H1 (cell line): ENCODE measurements at regions not wholly inside any gene's neighbourhood (a gene's known extent, or its start where the extent isn't known, plus 50 kb on each side); places are given as distances from the start of the nearest gene placed in this dataset.

ENCODE experiments used
- CHD7 ChIP-seq: fragments of 300-600 bp; sonication (generic); IDR thresholded peaks from 2 replicates; pipeline ENCODE4 v1.7.1; 2012; ENCODE audit warnings: low read length, moderate library complexity, mild to moderate bottlenecking, inconsistent platforms; ENCODE audit not compliant: insufficient replicate concordance
- CREB1 ChIP-seq: IDR thresholded peaks from 2 replicates; pipeline ENCODE4 v1.6.1; 2012; ENCODE audit warnings: inconsistent platforms
- CTCF ChIP-seq, 3 experiments: IDR thresholded peaks; 1 replicate in 2 of 3; 2 replicates in 1 of 3; pipeline versions ENCODE4 v1.5.1 to v1.6.1; 2011; ENCODE audit warnings: low read length in 3 of 3, mild to moderate bottlenecking in 3 of 3, inconsistent platforms in 2 of 3, low read depth in 1 of 3, moderate library complexity in 1 of 3; ENCODE audit not compliant: insufficient read depth in 1 of 3; ENCODE audit errors: control extremely low read depth in 1 of 3
- EP300 ChIP-seq, 2 experiments: IDR thresholded peaks; 1 replicate in 1 of 2; 2 replicates in 1 of 2; pipeline ENCODE4 v1.6.1; 2011 to 2012; ENCODE audit warnings: low read depth in 2 of 2, low read length in 2 of 2, mild to moderate bottlenecking in 2 of 2, borderline replicate concordance in 1 of 2, inconsistent platforms in 1 of 2, moderate library complexity in 1 of 2
- EZH2 ChIP-seq: fragments of 200-600 bp; sonication (generic); IDR thresholded peaks from 2 replicates; pipeline ENCODE4 v1.7.1; 2012; ENCODE audit warnings: low read depth, mild to moderate bottlenecking, moderate library complexity, low read length, inconsistent platforms; ENCODE audit not compliant: severe bottlenecking
- HDAC6 ChIP-seq: IDR thresholded peaks from one replicate; pipeline ENCODE4 v1.7.1; 2012; ENCODE audit warnings: low read depth, mild to moderate bottlenecking, inconsistent platforms, low read length, moderate library complexity

DNA sequence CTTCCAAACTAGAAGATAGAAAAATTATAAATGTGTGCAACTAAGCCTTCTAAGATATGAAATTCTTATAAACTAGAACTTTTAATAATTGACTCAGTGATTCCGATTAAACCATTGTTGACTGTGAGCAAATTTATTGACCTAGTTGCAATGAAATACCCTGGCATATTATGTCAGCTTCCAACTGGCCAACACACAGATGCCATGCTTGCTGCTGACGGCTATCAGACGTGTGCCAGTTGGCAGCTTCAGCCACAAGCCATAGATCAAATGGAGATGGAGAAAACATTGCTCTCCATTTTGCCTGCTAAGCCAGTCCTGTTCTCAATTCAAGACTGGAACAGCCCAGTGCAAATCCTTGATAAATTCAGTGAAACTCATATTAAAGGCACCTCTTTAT lies 101.7 kb upstream of the HDGFL1 start:
- TF ChIP-seq EZH2 (no peak), CHD7 (no peak), CREB1 (no peak), EP300 (IDR thresholded peaks at IDR 0.05; ENCODE audit: borderline replicate concordance in 1 of 2, low read depth in 2 of 2, low read length in 2 of 2) (no peak), HDAC6 (no peak), CTCF (IDR thresholded peaks at IDR 0.05; ENCODE audit: control extremely low read depth in 1 of 3, insufficient read depth in 1 of 3, low read depth in 1 of 3, low read length in 3 of 3) (no peak)
